Keratinocyte (primary cell): ENCODE measurements at regions not wholly inside any gene's neighbourhood (a gene's known extent, or its start where the extent isn't known, plus 50 kb on each side); places are given as distances from the start of the nearest gene placed in this dataset.

ENCODE experiments used
- DNase-seq: peaks from one replicate; pipeline ENCODE4 v3.0.0-alpha.2; 2011; ENCODE audit warnings: low read depth, missing footprints, low spot score
- FAIRE-seq: peaks from 2 replicates; lab custom pipeline; 2011; peaks lifted over from hg19 to GRCh38; lab: Jason Lieb, UNC
- H2AFZ ChIP-seq: 2 replicates; pipeline ENCODE4 v1.6.0; 2012; ENCODE audit warnings: low read length, control low read depth, inconsistent platforms; ENCODE audit not compliant: control insufficient read depth
- H3K27ac ChIP-seq: 2 replicates; pipeline ENCODE4 v1.5.1; 2011; ENCODE audit warnings: low read length; ENCODE audit not compliant: control insufficient read depth, insufficient read depth
- H3K27me3 ChIP-seq: 3 replicates; pipeline ENCODE4 v1.6.0; 2011; ENCODE audit warnings: low read length; ENCODE audit not compliant: control insufficient read depth, insufficient read depth; ENCODE audit errors: extremely low read depth
- H3K36me3 ChIP-seq, 2 experiments: 2 replicates in 1 of 2; 3 replicates in 1 of 2; pipeline ENCODE4 v1.5.1; 2011; ENCODE audit warnings: low read length in 2 of 2, mild to moderate bottlenecking in 1 of 2; ENCODE audit not compliant: control insufficient read depth in 2 of 2, insufficient read depth in 2 of 2; ENCODE audit errors: extremely low read depth in 1 of 2
- H3K4me1 ChIP-seq: 3 replicates; pipeline ENCODE4 v1.5.1; 2011; ENCODE audit warnings: low read length; ENCODE audit not compliant: control insufficient read depth, insufficient read depth; ENCODE audit errors: extremely low read depth
- H3K4me2 ChIP-seq: 3 replicates; pipeline ENCODE4 v1.6.0; 2011; ENCODE audit warnings: low read depth, low read length; ENCODE audit not compliant: control insufficient read depth, insufficient read depth; ENCODE audit errors: extremely low read depth
- H3K4me3 ChIP-seq, 3 experiments: fragments of 200-600 bp in 1 of 3; sonication (generic) in 1 of 3; 2 replicates in 2 of 3; 3 replicates in 1 of 3; pipeline ENCODE4 v1.5.1; 2011 to 2016; ENCODE audit warnings: low read length in 3 of 3, mild to moderate bottlenecking in 3 of 3, control low read depth in 2 of 3, inconsistent platforms in 1 of 3, low read depth in 1 of 3, mixed read lengths in 1 of 3, mixed run types in 1 of 3, moderate library complexity in 1 of 3; ENCODE audit not compliant: control insufficient read depth in 2 of 3, insufficient read depth in 2 of 3; ENCODE audit errors: extremely low read depth in 1 of 3
- H3K79me2 ChIP-seq: 2 replicates; pipeline ENCODE4 v1.6.0; 2012; ENCODE audit warnings: low read length; ENCODE audit not compliant: control insufficient read depth, insufficient read depth
- H3K9ac ChIP-seq: 3 replicates; pipeline ENCODE4 v1.6.0; 2011; ENCODE audit warnings: low read length; ENCODE audit not compliant: control insufficient read depth, insufficient read depth; ENCODE audit errors: extremely low read depth
- H3K9me1 ChIP-seq: 3 replicates; pipeline ENCODE4 v1.6.0; 2011; ENCODE audit warnings: low read length; ENCODE audit not compliant: control insufficient read depth, insufficient read depth; ENCODE audit errors: extremely low read depth
- H3K9me3 ChIP-seq: 2 replicates; pipeline ENCODE4 v1.5.1; 2012; ENCODE audit warnings: low read depth, low read length; ENCODE audit not compliant: control insufficient read depth
- H4K20me1 ChIP-seq: 3 replicates; pipeline ENCODE4 v1.6.0; 2011; ENCODE audit warnings: low read length; ENCODE audit not compliant: control insufficient read depth, insufficient read depth; ENCODE audit errors: extremely low read depth
- CTCF ChIP-seq, 3 experiments: IDR thresholded peaks in 1 of 3; conservative IDR thresholded peaks in 1 of 3; optimal IDR thresholded peaks in 1 of 3; 2 replicates in 2 of 3; 3 replicates in 1 of 3; pipeline versions ENCODE3 to v1.5.1; 2011; ENCODE audit warnings: low read length in 3 of 3, mild to moderate bottlenecking in 3 of 3, moderate library complexity in 2 of 3, control low read depth in 1 of 3, inconsistent platforms in 1 of 3; ENCODE audit not compliant: insufficient read depth in 2 of 3; ENCODE audit errors: extremely low read depth in 1 of 3
- EZH2 ChIP-seq: IDR thresholded peaks from one replicate; pipeline ENCODE4 v1.6.1; 2012; ENCODE audit warnings: inconsistent platforms, mild to moderate bottlenecking, low read length, moderate library complexity
- dilution Hi-C: fragments of 300-500 bp; cut with MboI; formaldehyde crosslinking; loops from one replicate; pipeline ENCODE4 v1.7.0; 2020; ENCODE audit warnings: low sequenced_read_pairs; ENCODE audit not compliant: extremely low pct_ligation_motif_present

GRCh38 chr11:100631316-100631715 lies 55.8 kb upstream of the ARHGAP42 start:
- Histone ChIP-seq H3K4me3 (no peak overlapping the region), H3K27me3 (no peaks in the 10 kb centered on the region), H3K27ac (no peak overlapping the region), H4K20me1 (no peaks in the 10 kb centered on the region), H3K9ac (no peak overlapping the region), H3K4me1 (no peaks in the 10 kb centered on the region), H3K9me1 (no peaks in the 10 kb centered on the region), H3K4me2 (no peak overlapping the region), H3K79me2 (no peaks in the 10 kb centered on the region), H2AFZ (no peak overlapping the region), H3K9me3 (no peaks in the 10 kb centered on the region), H3K36me3 (no peaks in the 10 kb centered on the region)
- DNase-seq = no peak
- dilution Hi-C loops = no loop called here
- TF ChIP-seq EZH2 (no peak), CTCF (optimal IDR thresholded peaks at IDR 0.05 in 1 of 3, IDR thresholded peaks at IDR 0.05 in 1 of 3, conservative IDR thresholded peaks at IDR 0.05 in 1 of 3; ENCODE audit: extremely low read depth in 1 of 3, insufficient read depth in 2 of 3, low read length in 3 of 3) (no peak)
- no peak for FAIRE-seq

GRCh38 chr11:100632941-100633452 lies 54.1 kb upstream of the ARHGAP42 start:
- Histone ChIP-seq H2AFZ (no peak overlapping the region), H3K9ac (no peak overlapping the region), H3K36me3 (no peaks in the 10 kb centered on the region), H4K20me1 (no peaks in the 10 kb centered on the region), H3K4me3 (no peak overlapping the region), H3K4me1 (no peaks in the 10 kb centered on the region), H3K27ac (no peak overlapping the region), H3K27me3 (no peaks in the 10 kb centered on the region), H3K9me3 (no peaks in the 10 kb centered on the region), H3K79me2 (no peaks in the 10 kb centered on the region), H3K4me2 (no peak overlapping the region), H3K9me1 (no peaks in the 10 kb centered on the region)
- TF ChIP-seq EZH2 (no peak), CTCF (optimal IDR thresholded peaks at IDR 0.05 in 1 of 3, IDR thresholded peaks at IDR 0.05 in 1 of 3, conservative IDR thresholded peaks at IDR 0.05 in 1 of 3; ENCODE audit: extremely low read depth in 1 of 3, insufficient read depth in 2 of 3, low read length in 3 of 3) (no peak)
- dilution Hi-C loops = no loop called here
- no peak for DNase-seq
- no peak for FAIRE-seq
